Nephron (organoid): ENCODE measurements at regions not wholly inside any gene's neighbourhood (a gene's known extent, or its start where the extent isn't known, plus 50 kb on each side); places are given as distances from the start of the nearest gene placed in this dataset.
"Not testable (repeated sequence)": the region's sequence is repeated elsewhere in the genome, so short reads cannot be mapped to it uniquely, and the experiment has no call there.

Experiments used
- H3K27ac Mint-ChIP-seq, 3 experiments: 2 replicates each; pipeline ENCODE4 v1.8.0; 2020; ENCODE audit warnings: mixed read lengths in 3 of 3, mild to moderate bottlenecking in 2 of 3, moderate library complexity in 1 of 3
- H3K27me3 Mint-ChIP-seq: 2 replicates; pipeline ENCODE4 v1.8.0; 2021; ENCODE audit warnings: low read depth, mild to moderate bottlenecking, moderate library complexity, mixed read lengths
- H3K36me3 Mint-ChIP-seq: 2 replicates; pipeline ENCODE4 v1.8.0; 2020; ENCODE audit warnings: low read depth, mixed read lengths
- H3K4me1 Mint-ChIP-seq: 2 replicates; pipeline ENCODE4 v1.8.0; 2020; ENCODE audit warnings: mixed read lengths
- H3K4me3 Mint-ChIP-seq, 3 experiments: 2 replicates each; pipeline ENCODE4 v1.8.0; 2020; ENCODE audit warnings: mild to moderate bottlenecking in 3 of 3, mixed read lengths in 3 of 3, moderate library complexity in 2 of 3
- H3K9me3 Mint-ChIP-seq: 2 replicates; pipeline ENCODE4 v1.8.0; 2020; ENCODE audit warnings: mixed read lengths
- TF ChIP-seq, protein P1 (sequence below), 3 experiments: fragments of 200-600 bp; sonication (generic); IDR thresholded peaks; one replicate each; pipeline ENCODE4 v1.5.0; 2021; ENCODE audit warnings: antibody characterized with exemption in 3 of 3; ENCODE audit not compliant: unreplicated experiment in 3 of 3

DNA sequence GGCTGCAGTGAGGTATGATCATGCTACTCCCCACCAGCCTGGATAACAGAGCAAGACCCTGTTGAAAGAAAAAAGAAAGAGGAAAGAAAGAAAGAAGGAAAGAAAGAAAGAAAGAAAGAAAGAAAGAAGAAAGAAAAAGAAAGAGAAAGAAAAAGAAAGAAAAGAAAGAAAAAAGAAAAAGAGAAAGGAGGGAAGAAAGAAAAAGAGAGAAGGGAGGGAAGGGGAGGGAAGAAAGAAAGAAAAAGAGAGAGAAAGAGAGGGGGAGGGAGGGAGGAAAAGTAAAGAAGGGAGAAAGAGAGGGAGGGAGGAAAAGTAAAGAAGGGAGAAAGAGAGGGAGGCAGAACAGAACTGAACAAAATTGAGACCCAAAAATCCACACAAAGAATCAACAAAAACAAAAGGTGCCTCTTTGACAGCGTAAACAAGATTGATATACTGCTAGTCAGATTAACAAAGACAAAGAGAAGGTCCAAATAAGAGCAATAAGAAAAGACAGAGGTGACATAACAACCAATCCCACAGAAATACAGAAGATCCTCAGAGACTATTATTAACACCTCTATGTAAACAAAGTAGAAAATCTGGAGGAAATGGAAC is 293.9 kb upstream of the AMIGO2 start:
- H3K27me3 Mint-ChIP-seq: peaks cover 4% of the 10 kb centered on the region
- H3K27ac Mint-ChIP-seq: no peak overlapping the region
- peaks cover 5% of the 10 kb centered on the region for H3K4me1 Mint-ChIP-seq
- TF ChIP-seq, protein P1, sequence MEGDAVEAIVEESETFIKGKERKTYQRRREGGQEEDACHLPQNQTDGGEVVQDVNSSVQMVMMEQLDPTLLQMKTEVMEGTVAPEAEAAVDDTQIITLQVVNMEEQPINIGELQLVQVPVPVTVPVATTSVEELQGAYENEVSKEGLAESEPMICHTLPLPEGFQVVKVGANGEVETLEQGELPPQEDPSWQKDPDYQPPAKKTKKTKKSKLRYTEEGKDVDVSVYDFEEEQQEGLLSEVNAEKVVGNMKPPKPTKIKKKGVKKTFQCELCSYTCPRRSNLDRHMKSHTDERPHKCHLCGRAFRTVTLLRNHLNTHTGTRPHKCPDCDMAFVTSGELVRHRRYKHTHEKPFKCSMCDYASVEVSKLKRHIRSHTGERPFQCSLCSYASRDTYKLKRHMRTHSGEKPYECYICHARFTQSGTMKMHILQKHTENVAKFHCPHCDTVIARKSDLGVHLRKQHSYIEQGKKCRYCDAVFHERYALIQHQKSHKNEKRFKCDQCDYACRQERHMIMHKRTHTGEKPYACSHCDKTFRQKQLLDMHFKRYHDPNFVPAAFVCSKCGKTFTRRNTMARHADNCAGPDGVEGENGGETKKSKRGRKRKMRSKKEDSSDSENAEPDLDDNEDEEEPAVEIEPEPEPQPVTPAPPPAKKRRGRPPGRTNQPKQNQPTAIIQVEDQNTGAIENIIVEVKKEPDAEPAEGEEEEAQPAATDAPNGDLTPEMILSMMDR (IDR thresholded peaks at IDR 0.05; ENCODE audit: unreplicated experiment in 3 of 3): no peak
- no peak overlapping the region for H3K4me3 Mint-ChIP-seq
- no peaks in the 10 kb centered on the region for H3K36me3 Mint-ChIP-seq
- H3K9me3 Mint-ChIP-seq: peaks cover 5% of the 10 kb centered on the region

DNA sequence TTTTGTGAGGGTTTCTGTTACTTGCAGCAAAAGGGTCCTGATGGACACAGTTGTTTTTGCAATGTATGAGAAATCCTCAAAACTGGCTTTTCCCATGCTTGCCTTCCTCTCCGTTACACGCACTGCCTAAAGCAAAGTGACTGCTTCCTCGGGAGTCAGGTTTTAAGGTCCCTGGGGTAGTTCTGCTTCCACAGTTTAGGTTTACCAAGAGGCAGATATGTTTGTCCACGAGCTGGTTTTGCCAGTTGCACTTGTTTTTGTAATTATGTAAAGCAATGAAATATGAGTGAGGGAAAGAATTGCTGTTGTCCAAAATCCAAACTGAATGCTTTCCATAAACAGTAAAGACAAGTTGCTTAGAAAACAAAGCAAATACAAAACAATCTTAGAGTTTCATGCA is 290.7 kb upstream of the AMIGO2 start:
- H3K9me3 Mint-ChIP-seq: peaks cover 3% of the 10 kb centered on the region
- H3K27ac Mint-ChIP-seq: no peak overlapping the region
- H3K4me1 Mint-ChIP-seq: no peaks in the 10 kb centered on the region
- H3K4me3 Mint-ChIP-seq: no peak overlapping the region
- H3K36me3 Mint-ChIP-seq: no peaks in the 10 kb centered on the region
- H3K27me3 Mint-ChIP-seq: peaks cover 4% of the 10 kb centered on the region
- TF ChIP-seq, protein P1 (IDR thresholded peaks at IDR 0.05; ENCODE audit: unreplicated experiment in 3 of 3): no peak

DNA sequence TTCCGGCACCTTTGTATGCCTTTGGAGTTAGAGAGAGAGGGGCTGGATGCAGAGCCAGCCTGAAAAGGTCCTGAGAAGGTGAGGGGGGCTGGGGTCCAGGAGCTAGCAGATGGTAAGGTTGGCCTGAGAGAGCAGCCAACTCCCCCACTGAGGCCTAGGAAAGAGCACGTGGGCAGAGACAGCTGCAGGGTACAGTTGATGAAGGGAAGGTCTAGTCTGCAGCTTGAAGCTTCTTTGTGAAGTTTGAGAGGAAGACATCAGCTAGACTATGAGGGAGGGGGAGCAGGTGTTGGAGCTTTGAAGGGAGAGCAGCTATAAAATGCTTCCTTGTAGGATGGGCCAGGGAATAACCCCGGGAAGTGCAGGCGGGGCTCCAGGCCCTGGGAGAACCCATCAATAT is 289.3 kb upstream of the AMIGO2 start:
- Mint-ChIP-seq H3K27me3 (peaks cover 4% of the 10 kb centered on the region), H3K4me1 (no peaks in the 10 kb centered on the region), H3K36me3 (no peaks in the 10 kb centered on the region), H3K9me3 (no peaks in the 10 kb centered on the region), H3K4me3 (no peak overlapping the region), H3K27ac (no peak overlapping the region)
- TF ChIP-seq, protein P1 (IDR thresholded peaks at IDR 0.05; ENCODE audit: unreplicated experiment in 3 of 3): no peak

DNA sequence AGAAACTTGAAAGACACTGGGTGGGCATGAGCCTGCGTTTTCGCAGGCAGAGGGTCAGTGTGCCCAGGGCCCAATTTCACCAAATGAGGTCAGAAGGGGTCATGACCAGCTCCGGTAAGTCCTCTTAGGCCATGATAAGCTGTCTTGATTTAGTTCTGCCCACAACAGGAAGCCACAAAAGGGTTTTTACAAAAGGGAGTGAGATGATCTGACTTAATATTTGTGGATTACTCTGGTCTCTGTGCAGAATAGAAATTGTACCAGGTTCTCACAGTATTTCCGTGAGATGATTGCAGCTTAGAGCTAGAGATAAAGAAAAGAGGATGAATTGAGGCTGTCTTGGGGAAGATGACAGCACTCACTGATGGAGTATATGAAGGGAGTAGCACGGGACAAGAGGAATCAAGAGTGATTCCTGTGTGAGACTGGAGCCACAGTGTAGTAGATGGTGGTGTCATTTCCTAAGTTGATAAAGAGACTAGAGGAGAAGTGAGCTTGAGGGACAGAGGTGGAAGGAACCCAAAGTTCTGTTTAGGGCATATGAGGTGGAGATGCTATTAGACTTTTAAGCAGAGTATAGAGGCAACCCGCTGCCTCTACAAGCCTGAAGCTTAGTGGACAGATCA is 288.3 kb upstream of the AMIGO2 start:
- no peaks in the 10 kb centered on the region for H3K4me1 Mint-ChIP-seq
- TF ChIP-seq, protein P1 (IDR thresholded peaks at IDR 0.05; ENCODE audit: unreplicated experiment in 3 of 3): no peak
- H3K4me3 Mint-ChIP-seq: no peak overlapping the region
- no peaks in the 10 kb centered on the region for H3K9me3 Mint-ChIP-seq
- H3K27me3 Mint-ChIP-seq: peaks cover 4% of the 10 kb centered on the region
- H3K36me3 Mint-ChIP-seq: no peaks in the 10 kb centered on the region
- no peak overlapping the region for H3K27ac Mint-ChIP-seq

DNA sequence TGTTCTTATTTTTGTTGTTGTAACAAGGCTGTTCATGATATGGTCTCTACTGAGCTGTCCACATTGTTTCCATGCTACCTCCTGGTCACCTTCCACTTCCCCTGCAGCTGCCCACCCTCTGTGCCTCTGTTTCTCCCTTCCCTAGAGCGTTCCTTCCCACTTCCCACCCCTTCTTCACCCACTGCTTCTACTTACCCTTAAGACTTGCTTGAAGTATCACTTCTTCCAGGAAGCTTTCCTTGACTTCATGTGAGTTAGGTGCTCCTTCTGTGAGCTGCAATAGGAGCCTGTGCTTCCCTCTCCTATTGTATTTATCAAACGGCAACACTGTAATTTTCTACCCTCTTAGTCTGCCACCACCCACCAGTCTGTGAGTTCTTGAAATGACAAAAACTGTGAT is 286.8 kb upstream of the AMIGO2 start:
- H3K4me3 Mint-ChIP-seq: no peak overlapping the region
- TF ChIP-seq, protein P1 (IDR thresholded peaks at IDR 0.05; ENCODE audit: unreplicated experiment in 3 of 3): no peak
- no peaks in the 10 kb centered on the region for H3K36me3 Mint-ChIP-seq
- peaks cover 7% of the 10 kb centered on the region for H3K4me1 Mint-ChIP-seq
- H3K27me3 Mint-ChIP-seq: peaks cover 4% of the 10 kb centered on the region
- no peak overlapping the region for H3K27ac Mint-ChIP-seq
- H3K9me3 Mint-ChIP-seq: no peaks in the 10 kb centered on the region

DNA sequence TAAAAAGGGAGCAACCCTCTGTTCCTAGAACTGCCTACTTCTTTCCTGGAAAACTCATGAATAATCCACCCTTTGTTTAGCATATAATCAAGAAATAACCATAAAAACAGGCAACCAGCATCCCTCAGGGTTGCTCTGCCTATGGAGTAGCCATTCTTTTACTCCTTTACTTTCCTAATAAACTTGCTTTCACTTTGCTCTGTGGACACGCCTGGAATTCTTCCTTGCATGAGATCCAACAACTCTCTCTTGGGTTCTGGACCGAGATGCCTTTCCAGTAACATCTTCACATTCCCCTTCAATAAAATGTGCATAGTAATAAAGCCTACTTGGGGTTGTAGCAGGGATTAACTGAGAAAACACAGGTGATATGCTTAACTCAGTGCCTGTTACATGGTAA is 286.4 kb upstream of the AMIGO2 start:
- Mint-ChIP-seq H3K4me3 (no peak overlapping the region), H3K36me3 (no peaks in the 10 kb centered on the region), H3K4me1 (peaks cover 9% of the 10 kb centered on the region), H3K27me3 (peaks cover 3% of the 10 kb centered on the region), H3K9me3 (no peaks in the 10 kb centered on the region), H3K27ac (no peak overlapping the region)
- TF ChIP-seq, protein P1 (IDR thresholded peaks at IDR 0.05; ENCODE audit: unreplicated experiment in 3 of 3): no peak

DNA sequence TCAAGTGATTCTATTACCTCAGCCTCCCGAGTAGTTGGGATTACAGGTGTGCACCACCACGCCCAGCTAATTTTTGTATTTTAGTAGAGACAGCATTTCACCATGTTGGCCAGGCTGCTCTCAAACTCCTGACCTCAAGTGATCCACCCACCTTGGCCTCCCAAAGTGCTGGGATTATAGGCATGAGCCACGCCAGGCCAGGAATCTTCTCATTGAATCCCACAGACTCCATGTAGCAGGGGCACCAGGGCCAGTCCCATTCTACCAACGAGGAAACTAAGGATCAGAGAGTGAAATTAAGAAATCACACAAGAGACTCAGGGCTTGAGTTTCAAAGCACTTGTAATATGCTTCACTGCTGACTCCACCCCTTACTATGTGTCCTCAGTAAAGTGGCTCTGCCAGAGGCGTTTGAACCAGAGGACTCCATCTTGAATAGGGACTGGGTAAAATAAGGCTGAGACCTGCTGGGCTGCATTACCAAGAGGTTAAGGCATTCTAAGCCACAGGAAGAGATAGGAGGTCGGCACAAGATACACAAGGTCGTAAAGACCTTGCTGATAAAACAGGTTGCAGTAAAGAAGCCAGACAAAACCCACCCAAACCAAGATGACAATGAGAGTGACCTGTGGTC is 285.8 kb upstream of the AMIGO2 start:
- not testable (repeated sequence) for H3K4me3 Mint-ChIP-seq, H3K36me3 Mint-ChIP-seq, H3K9me3 Mint-ChIP-seq, H3K4me1 Mint-ChIP-seq, H3K27me3 Mint-ChIP-seq, H3K27ac Mint-ChIP-seq
